ENCODE measurements at regions not wholly inside any gene's neighbourhood (a gene's known extent, or its start where the extent isn't known, plus 50 kb on each side); places are given as distances from the start of the nearest gene placed in this dataset.

DNA sequence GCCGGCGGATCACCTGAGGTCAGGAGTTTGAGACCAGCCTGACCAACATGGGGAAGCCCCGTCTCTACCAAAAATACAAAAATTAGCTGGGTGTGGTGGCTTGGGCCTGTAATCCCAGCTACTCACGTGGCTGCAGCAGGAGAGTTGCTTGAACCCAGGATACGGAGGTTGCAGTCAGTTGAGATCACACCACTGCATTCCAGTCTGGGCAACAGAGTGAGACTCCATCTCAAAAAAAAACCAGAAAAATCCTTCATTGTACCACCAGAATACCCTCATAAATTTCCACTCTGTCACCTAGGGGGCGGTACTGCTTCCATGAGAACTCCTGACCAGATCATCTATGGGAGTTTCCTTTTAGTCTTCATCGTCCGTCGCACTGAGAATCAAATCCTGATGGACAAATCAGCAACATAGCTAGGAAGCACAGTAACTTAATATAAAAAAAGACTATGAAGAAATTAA, 225.8 kb upstream of the KLF14 start:
- intact Hi-C loops (cut with micrococcal nuclease) = loop anchor here (1.0 kb wide), 1 partner anchor 46 kb away; no protein-coding TSS in a partner anchor
- TSS peak; percentile 62 for BruUV-seq (replicated peaks)

More for the DNA sequence above, 225.8 kb upstream of the KLF14 start:
- H3K36me3 ChIP-seq (ENCODE audit: control insufficient read depth in 2 of 2, extremely low read depth in 1 of 2, insufficient read depth in 2 of 2, low read length in 2 of 2) = no peaks in the 10 kb centered on the region
- no peaks in the 10 kb centered on the region for H3K27me3 ChIP-seq (ENCODE audit: control insufficient read depth in 2 of 2, insufficient read depth in 2 of 2, low read length in 2 of 2)
- CTCF ChIA-PET = interaction anchor here (0.7 to 5.9 kb wide), 16 partner anchors 10 to 81 kb away, joined by 3 to 37 read pairs (median 4); no protein-coding TSS in a partner anchor
- no peaks in the 10 kb centered on the region for H4K20me1 ChIP-seq (replicated peaks; ENCODE audit: control insufficient read depth, extremely low read depth, insufficient read depth, low read length)
- H3K4me3 ChIP-seq (replicated peaks in 1 of 3; ENCODE audit: insufficient read depth in 1 of 3, low read depth in 1 of 3, low read length in 3 of 3) = no peak overlapping the region
- no peaks in the 10 kb centered on the region for H3K9me1 ChIP-seq (replicated peaks; ENCODE audit: control insufficient read depth, extremely low read depth, insufficient read depth, low read length)
- POLR2A ChIA-PET = interaction anchor here (0.6 to 1.3 kb wide), 2 partner anchors 47 to 70 kb away, joined by 3 to 5 read pairs; no protein-coding TSS in a partner anchor
- peak overlapping the region; percentile 32 for H3K9ac ChIP-seq (replicated peaks; ENCODE audit: extremely low read depth, insufficient read depth, low read length)
- H3K4me2 ChIP-seq (ENCODE audit: insufficient read depth, low read length) = peak overlapping the region; percentile 46
- no peak for DNase-seq (ENCODE audit: low read depth, low spot score)
- peak overlapping the region; percentile 42 for H3K27ac ChIP-seq (ENCODE audit: insufficient read depth, low read depth, low read length)
- no peaks in the 10 kb centered on the region for H3K79me2 ChIP-seq (ENCODE audit: control insufficient read depth, insufficient read depth, low read length)
- TF ChIP-seq, protein P1, sequence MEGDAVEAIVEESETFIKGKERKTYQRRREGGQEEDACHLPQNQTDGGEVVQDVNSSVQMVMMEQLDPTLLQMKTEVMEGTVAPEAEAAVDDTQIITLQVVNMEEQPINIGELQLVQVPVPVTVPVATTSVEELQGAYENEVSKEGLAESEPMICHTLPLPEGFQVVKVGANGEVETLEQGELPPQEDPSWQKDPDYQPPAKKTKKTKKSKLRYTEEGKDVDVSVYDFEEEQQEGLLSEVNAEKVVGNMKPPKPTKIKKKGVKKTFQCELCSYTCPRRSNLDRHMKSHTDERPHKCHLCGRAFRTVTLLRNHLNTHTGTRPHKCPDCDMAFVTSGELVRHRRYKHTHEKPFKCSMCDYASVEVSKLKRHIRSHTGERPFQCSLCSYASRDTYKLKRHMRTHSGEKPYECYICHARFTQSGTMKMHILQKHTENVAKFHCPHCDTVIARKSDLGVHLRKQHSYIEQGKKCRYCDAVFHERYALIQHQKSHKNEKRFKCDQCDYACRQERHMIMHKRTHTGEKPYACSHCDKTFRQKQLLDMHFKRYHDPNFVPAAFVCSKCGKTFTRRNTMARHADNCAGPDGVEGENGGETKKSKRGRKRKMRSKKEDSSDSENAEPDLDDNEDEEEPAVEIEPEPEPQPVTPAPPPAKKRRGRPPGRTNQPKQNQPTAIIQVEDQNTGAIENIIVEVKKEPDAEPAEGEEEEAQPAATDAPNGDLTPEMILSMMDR (IDR thresholded peaks at IDR 0.05; ENCODE audit: extremely low read depth in 1 of 2, insufficient read depth in 1 of 2, low read depth in 1 of 2, low read length in 2 of 2) = peak in 1 of 2 donors; percentile 22
- no peak for TF ChIP-seq POLR2A (IDR thresholded peaks at IDR 0.05; ENCODE audit: low read depth, low read length)
- H3K4me1 ChIP-seq (ENCODE audit: control insufficient read depth, extremely low read depth, insufficient read depth, low read length) = peaks cover 21% of the 10 kb centered on the region
- dilution Hi-C loops (cut with MboI; ENCODE audit: extremely low pct_ligation_motif_present, low sequenced_read_pairs) = no loop called here
- no peak overlapping the region for H2AFZ ChIP-seq (ENCODE audit: low read depth, low read length)
- no peaks in the 10 kb centered on the region for H3K9me3 ChIP-seq (replicated peaks; ENCODE audit: control insufficient read depth, insufficient read depth, low read length)
- FAIRE-seq = no peak
